BLaER1 treated with 17β-estradiol and CSF1 and Interleukin-3, amounts not matched to agents 10 nM and 100 nM (cell line): ENCODE measurements at regions not wholly inside any gene's neighbourhood (a gene's known extent, or its start where the extent isn't known, plus 50 kb on each side); places are given as distances from the start of the nearest gene placed in this dataset.

Experiments used
- H3K27ac ChIP-seq, 11 experiments: shearing (Covaris generic); formaldehyde crosslinking; 2 replicates each; pipeline ENCODE4 v1.8.1; 2022
- H3K27me3 ChIP-seq, 11 experiments: shearing (Covaris generic); formaldehyde crosslinking; 2 replicates each; pipeline ENCODE4 v1.8.1; 2022
- H3K36me3 ChIP-seq, 11 experiments: shearing (Covaris generic); formaldehyde crosslinking; 2 replicates each; pipeline ENCODE4 v1.8.1; 2022
- H3K4me1 ChIP-seq, 10 experiments: shearing (Covaris generic); formaldehyde crosslinking; 2 replicates each; pipeline ENCODE4 v1.8.1; 2022
- H3K4me2 ChIP-seq, 11 experiments: shearing (Covaris generic); formaldehyde crosslinking; 2 replicates each; pipeline ENCODE4 v1.8.1; 2022
- H3K4me3 ChIP-seq, 10 experiments: shearing (Covaris generic); formaldehyde crosslinking; 2 replicates each; pipeline ENCODE4 v1.8.1; 2022
- H3K9ac ChIP-seq, 11 experiments: shearing (Covaris generic); formaldehyde crosslinking; 2 replicates each; pipeline ENCODE4 v1.8.1; 2022
- H3K9me3 ChIP-seq, 11 experiments: shearing (Covaris generic); formaldehyde crosslinking; replicated peaks in 1 of 11; 2 replicates each; pipeline ENCODE4 v1.8.1; 2022
- H4K20me1 ChIP-seq, 11 experiments: shearing (Covaris generic); formaldehyde crosslinking; 2 replicates each; pipeline ENCODE4 v1.8.1; 2022
- Cebpa-rat ChIP-seq, 11 experiments: shearing (Covaris generic); IDR thresholded peaks; 2 replicates each; pipeline ENCODE4 v1.8.1; 2022

GRCh38 chr13:67285611-67286010 lies 55.5 kb upstream of the PCDH9 start:
- H3K27me3 ChIP-seq: no peaks in the 10 kb centered on the region
- no peaks in the 10 kb centered on the region; a peak in 1 of 22 replicates for H4K20me1 ChIP-seq
- no peak overlapping the region for H3K4me3 ChIP-seq
- H3K27ac ChIP-seq: no peak overlapping the region
- H3K9ac ChIP-seq: no peak overlapping the region
- TF ChIP-seq Cebpa-rat (IDR thresholded peaks at IDR 0.05): no peak
- H3K4me1 ChIP-seq: no peaks in the 10 kb centered on the region
- H3K9me3 ChIP-seq: no peaks in the 10 kb centered on the region
- no peak overlapping the region for H3K4me2 ChIP-seq
- H3K36me3 ChIP-seq: no peaks in the 10 kb centered on the region

GRCh38 chr13:67283637-67284036 lies 53.5 kb upstream of the PCDH9 start:
- no peak for TF ChIP-seq Cebpa-rat (IDR thresholded peaks at IDR 0.05)
- H3K4me3 ChIP-seq: no peak overlapping the region
- H3K9me3 ChIP-seq: no peaks in the 10 kb centered on the region
- H3K4me2 ChIP-seq: no peak overlapping the region
- no peaks in the 10 kb centered on the region for H3K27me3 ChIP-seq
- H3K27ac ChIP-seq: no peak overlapping the region
- H3K36me3 ChIP-seq: no peaks in the 10 kb centered on the region
- H4K20me1 ChIP-seq: no peaks in the 10 kb centered on the region; a peak in 1 of 22 replicates
- H3K4me1 ChIP-seq: no peaks in the 10 kb centered on the region
- no peak overlapping the region for H3K9ac ChIP-seq

- no peaks in the 10 kb centered on the region for H3K4me1 ChIP-seq
- H3K27ac ChIP-seq: no peak overlapping the region
- no peak for TF ChIP-seq Cebpa-rat (IDR thresholded peaks at IDR 0.05)
- no peaks in the 10 kb centered on the region; a peak in 1 of 22 replicates for H4K20me1 ChIP-seq
- H3K36me3 ChIP-seq: no peaks in the 10 kb centered on the region
- H3K9ac ChIP-seq: no peak overlapping the region
- H3K4me2 ChIP-seq: no peak overlapping the region
- H3K27me3 ChIP-seq: no peaks in the 10 kb centered on the region
- no peak overlapping the region for H3K4me3 ChIP-seq
- peaks cover 0 to 7% (median 0%) of the 10 kb centered on the region in 11 experiments; a peak in 1 of 22 replicates for H3K9me3 ChIP-seq
Measured at GRCh38 chr13:67281466-67281865, 51.3 kb upstream of the PCDH9 start.
